HepG2 (cell line): ENCODE measurements at regions not wholly inside any gene's neighbourhood (a gene's known extent, or its start where the extent isn't known, plus 50 kb on each side); places are given as distances from the start of the nearest gene placed in this dataset.

Experiments used
- ERF ChIP-seq: IDR thresholded peaks from 2 replicates; pipeline ENCODE4 v1.6.1; 2018; ENCODE audit warnings: missing biosample characterization, missing genetic modification reagents
- GATAD2A ChIP-seq: IDR thresholded peaks from 2 replicates; pipeline ENCODE4 v1.6.1; 2016
- HNF4G ChIP-seq, 2 experiments: sonication (generic) in 1 of 2; formaldehyde crosslinking in 1 of 2; IDR thresholded peaks; 2 replicates each; pipeline versions ENCODE4 v1.4.0 to v1.6.1; 2011 to 2020; ENCODE audit warnings: borderline replicate concordance in 2 of 2, low read depth in 2 of 2, mild to moderate bottlenecking in 2 of 2, low read length in 1 of 2, missing genetic modification reagents in 1 of 2, moderate library complexity in 1 of 2
- NR2F6 ChIP-seq, 2 experiments: IDR thresholded peaks; 2 replicates each; pipeline ENCODE4 v1.6.1; 2016; ENCODE audit warnings: antibody characterized with exemption in 1 of 2, mild to moderate bottlenecking in 1 of 2
- SOX6 ChIP-seq, 2 experiments: fragments of 450-650 bp in 1 of 2; sonication (generic) in 1 of 2; formaldehyde crosslinking in 1 of 2; IDR thresholded peaks; 2 replicates each; pipeline versions ENCODE4 v1.4.0 to v1.6.1; 2017 to 2020; ENCODE audit warnings: antibody characterized with exemption in 1 of 2, mild to moderate bottlenecking in 1 of 2, missing genetic modification reagents in 1 of 2
- SP2 ChIP-seq: sonication (generic); formaldehyde crosslinking; IDR thresholded peaks from 2 replicates; pipeline ENCODE4 v1.5.1; 2020; ENCODE audit warnings: mild to moderate bottlenecking, missing genetic modification reagents
- ZNF747 ChIP-seq: sonication (generic); formaldehyde crosslinking; IDR thresholded peaks from 2 replicates; pipeline ENCODE4 v1.8.1; 2023; ENCODE audit warnings: missing genetic modification reagents, mild to moderate bottlenecking, borderline replicate concordance
- TF ChIP-seq, protein P1 (sequence below): sonication (generic); formaldehyde crosslinking; IDR thresholded peaks from one replicate; pipeline ENCODE4 v1.5.1; 2020; ENCODE audit warnings: mild to moderate bottlenecking, missing genetic modification reagents; ENCODE audit errors: not compliant biosample characterization
- TF ChIP-seq, protein P2 (sequence below): sonication (generic); formaldehyde crosslinking; IDR thresholded peaks from 2 replicates; pipeline ENCODE4 v1.4.0; 2020; ENCODE audit warnings: missing genetic modification reagents, borderline replicate concordance
- TF ChIP-seq, protein P3 (sequence below): fragments of 450-650 bp; IDR thresholded peaks from 2 replicates; pipeline ENCODE4 v1.6.1; 2016
- TF ChIP-seq, protein P4 (sequence below): sonication (generic); formaldehyde crosslinking; IDR thresholded peaks from 2 replicates; pipeline ENCODE4 v1.8.0; 2022; ENCODE audit warnings: mild to moderate bottlenecking, missing genetic modification reagents, borderline replicate concordance

DNA sequence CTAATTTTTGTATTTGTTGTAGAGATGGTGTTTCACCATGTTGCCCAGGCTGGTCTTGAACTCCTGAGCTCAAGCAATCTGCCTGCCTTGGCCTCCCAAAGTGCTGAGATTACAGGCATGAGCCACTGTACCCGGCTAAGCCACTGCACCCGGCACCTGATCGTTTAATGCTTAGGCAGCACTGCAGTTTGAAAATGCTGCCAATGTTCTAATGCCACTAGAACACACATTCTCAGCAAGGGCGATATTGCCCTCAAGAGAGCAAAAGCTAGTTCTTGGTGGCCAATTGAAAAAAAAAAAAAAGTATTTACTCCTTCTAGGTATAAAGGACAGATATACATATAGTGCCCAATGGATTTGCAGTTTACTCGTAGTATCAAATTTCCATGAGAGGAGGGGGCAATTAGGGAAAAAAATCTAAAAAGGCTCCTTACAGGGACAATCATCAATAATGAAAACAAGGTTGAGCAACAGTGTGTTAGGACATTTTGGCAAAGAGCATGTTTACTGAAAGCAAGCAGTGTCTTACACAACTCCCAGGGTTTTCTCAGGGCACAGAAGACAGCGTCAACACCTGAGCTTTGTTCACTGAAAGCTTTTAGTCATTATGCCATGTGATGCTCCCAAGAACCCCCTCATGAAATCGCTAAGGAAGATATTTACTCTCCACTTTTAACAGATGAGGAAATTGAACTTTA, 199.9 kb upstream of the PKDCC start (continued):
- TF ChIP-seq, protein P1, sequence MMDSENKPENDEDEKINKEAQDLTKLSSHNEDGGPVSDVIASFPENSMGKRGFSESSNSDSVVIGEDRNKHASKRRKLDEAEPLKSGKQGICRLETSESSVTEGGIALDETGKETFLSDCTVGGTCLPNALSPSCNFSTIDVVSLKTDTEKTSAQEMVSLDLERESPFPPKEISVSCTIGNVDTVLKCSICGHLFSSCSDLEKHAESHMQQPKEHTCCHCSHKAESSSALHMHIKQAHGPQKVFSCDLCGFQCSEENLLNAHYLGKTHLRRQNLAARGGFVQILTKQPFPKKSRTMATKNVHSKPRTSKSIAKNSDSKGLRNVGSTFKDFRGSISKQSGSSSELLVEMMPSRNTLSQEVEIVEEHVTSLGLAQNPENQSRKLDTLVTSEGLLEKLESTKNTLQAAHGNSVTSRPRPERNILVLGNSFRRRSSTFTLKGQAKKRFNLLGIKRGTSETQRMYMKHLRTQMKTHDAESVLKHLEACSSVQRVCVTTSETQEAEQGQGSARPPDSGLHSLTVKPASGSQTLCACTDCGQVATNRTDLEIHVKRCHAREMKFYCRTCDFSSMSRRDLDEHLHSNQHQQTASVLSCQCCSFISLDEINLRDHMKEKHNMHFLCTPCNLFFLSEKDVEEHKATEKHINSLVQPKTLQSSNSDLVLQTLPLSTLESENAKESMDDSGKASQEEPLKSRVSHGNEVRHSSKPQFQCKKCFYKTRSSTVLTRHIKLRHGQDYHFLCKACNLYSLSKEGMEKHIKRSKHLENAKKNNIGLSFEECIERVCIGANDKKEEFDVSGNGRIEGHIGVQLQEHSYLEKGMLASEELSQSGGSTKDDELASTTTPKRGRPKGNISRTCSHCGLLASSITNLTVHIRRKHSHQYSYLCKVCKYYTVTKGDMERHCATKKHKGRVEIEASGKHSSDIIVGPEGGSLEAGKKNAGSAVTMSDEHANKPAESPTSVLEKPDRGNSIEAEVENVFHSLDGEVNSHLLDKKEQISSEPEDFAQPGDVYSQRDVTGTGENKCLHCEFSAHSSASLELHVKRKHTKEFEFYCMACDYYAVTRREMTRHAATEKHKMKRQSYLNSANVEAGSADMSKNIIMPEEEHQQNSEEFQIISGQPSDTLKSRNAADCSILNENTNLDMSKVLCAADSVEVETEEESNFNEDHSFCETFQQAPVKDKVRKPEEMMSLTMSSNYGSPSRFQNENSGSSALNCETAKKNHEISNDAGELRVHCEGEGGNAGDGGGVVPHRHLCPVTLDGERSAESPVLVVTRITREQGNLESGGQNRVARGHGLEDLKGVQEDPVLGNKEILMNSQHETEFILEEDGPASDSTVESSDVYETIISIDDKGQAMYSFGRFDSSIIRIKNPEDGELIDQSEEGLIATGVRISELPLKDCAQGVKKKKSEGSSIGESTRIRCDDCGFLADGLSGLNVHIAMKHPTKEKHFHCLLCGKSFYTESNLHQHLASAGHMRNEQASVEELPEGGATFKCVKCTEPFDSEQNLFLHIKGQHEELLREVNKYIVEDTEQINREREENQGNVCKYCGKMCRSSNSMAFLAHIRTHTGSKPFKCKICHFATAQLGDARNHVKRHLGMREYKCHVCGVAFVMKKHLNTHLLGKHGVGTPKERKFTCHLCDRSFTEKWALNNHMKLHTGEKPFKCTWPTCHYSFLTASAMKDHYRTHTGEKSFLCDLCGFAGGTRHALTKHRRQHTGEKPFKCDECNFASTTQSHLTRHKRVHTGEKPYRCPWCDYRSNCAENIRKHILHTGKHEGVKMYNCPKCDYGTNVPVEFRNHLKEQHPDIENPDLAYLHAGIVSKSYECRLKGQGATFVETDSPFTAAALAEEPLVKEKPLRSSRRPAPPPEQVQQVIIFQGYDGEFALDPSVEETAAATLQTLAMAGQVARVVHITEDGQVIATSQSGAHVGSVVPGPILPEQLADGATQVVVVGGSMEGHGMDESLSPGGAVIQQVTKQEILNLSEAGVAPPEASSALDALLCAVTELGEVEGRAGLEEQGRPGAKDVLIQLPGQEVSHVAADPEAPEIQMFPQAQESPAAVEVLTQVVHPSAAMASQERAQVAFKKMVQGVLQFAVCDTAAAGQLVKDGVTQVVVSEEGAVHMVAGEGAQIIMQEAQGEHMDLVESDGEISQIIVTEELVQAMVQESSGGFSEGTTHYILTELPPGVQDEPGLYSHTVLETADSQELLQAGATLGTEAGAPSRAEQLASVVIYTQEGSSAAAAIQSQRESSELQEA (CRISPR knock-in tag) = no peak
- TF ChIP-seq ZNF747 (CRISPR knock-in tag) = peak; percentile 78; the same call in 1 of the 2 replicates
- no peak for TF ChIP-seq SOX6 (IDR thresholded peaks at IDR 0.05)
- TF ChIP-seq SOX6 (CRISPR knock-in tag; IDR thresholded peaks at IDR 0.05) = peak; percentile 98
- peak; percentile 97 for TF ChIP-seq ERF (CRISPR knock-in tag)
- TF ChIP-seq, protein P2, sequence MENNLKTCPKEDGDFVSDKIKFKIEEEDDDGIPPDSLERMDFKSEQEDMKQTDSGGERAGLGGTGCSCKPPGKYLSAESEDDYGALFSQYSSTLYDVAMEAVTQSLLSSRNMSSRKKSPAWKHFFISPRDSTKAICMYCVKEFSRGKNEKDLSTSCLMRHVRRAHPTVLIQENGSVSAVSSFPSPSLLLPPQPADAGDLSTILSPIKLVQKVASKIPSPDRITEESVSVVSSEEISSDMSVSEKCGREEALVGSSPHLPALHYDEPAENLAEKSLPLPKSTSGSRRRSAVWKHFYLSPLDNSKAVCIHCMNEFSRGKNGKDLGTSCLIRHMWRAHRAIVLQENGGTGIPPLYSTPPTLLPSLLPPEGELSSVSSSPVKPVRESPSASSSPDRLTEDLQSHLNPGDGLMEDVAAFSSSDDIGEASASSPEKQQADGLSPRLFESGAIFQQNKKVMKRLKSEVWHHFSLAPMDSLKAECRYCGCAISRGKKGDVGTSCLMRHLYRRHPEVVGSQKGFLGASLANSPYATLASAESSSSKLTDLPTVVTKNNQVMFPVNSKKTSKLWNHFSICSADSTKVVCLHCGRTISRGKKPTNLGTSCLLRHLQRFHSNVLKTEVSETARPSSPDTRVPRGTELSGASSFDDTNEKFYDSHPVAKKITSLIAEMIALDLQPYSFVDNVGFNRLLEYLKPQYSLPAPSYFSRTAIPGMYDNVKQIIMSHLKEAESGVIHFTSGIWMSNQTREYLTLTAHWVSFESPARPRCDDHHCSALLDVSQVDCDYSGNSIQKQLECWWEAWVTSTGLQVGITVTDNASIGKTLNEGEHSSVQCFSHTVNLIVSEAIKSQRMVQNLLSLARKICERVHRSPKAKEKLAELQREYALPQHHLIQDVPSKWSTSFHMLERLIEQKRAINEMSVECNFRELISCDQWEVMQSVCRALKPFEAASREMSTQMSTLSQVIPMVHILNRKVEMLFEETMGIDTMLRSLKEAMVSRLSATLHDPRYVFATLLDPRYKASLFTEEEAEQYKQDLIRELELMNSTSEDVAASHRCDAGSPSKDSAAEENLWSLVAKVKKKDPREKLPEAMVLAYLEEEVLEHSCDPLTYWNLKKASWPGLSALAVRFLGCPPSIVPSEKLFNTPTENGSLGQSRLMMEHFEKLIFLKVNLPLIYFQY = peak; percentile 76
- peak; percentile 100 for TF ChIP-seq GATAD2A (CRISPR knock-in tag)
- peak; percentile 97 for TF ChIP-seq HNF4G (IDR thresholded peaks at IDR 0.05; ENCODE audit: borderline replicate concordance, low read depth, low read length)
- TF ChIP-seq HNF4G (CRISPR knock-in tag; IDR thresholded peaks at IDR 0.05; ENCODE audit: borderline replicate concordance, low read depth) = no peak
- TF ChIP-seq, protein P3, sequence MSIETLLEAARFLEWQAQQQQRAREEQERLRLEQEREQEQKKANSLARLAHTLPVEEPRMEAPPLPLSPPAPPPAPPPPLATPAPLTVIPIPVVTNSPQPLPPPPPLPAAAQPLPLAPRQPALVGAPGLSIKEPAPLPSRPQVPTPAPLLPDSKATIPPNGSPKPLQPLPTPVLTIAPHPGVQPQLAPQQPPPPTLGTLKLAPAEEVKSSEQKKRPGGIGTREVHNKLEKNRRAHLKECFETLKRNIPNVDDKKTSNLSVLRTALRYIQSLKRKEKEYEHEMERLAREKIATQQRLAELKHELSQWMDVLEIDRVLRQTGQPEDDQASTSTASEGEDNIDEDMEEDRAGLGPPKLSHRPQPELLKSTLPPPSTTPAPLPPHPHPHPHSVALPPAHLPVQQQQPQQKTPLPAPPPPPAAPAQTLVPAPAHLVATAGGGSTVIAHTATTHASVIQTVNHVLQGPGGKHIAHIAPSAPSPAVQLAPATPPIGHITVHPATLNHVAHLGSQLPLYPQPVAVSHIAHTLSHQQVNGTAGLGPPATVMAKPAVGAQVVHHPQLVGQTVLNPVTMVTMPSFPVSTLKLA = no peak
- no peak for TF ChIP-seq SP2 (CRISPR knock-in tag)
- TF ChIP-seq NR2F6 (IDR thresholded peaks at IDR 0.05) = peak; percentile 77
- peak; percentile 78 for TF ChIP-seq NR2F6 (CRISPR knock-in tag; IDR thresholded peaks at IDR 0.05)
- TF ChIP-seq, protein P4, sequence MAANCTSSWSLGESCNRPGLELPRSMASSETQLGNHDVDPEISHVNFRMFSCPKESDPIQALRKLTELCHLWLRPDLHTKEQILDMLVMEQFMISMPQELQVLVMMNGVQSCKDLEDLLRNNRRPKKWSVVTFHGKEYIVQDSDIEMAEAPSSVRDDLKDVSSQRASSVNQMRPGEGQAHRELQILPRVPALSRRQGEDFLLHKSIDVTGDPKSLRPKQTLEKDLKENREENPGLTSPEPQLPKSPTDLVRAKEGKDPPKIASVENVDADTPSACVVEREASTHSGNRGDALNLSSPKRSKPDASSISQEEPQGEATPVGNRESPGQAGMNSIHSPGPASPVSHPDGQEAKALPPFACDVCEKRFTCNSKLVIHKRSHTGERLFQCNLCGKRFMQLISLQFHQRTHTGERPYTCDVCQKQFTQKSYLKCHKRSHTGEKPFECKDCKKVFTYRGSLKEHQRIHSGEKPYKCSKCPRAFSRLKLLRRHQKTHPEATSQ = no peak
